GM12864 (cell line): ENCODE measurements at regions not wholly inside any gene's neighbourhood (a gene's known extent, or its start where the extent isn't known, plus 50 kb on each side); places are given as distances from the start of the nearest gene placed in this dataset.

Experiments used
- DNase-seq: peaks from one replicate; pipeline ENCODE4 v3.0.0-alpha.2; 2011; ENCODE audit warnings: low read depth
- H3K4me3 ChIP-seq: 2 replicates; pipeline ENCODE4 v1.5.1; 2011; ENCODE audit warnings: mild to moderate bottlenecking, low read depth, low read length, control low read depth
- TF ChIP-seq, protein P1 (sequence below): IDR thresholded peaks from 2 replicates; pipeline ENCODE4 v1.5.1; 2011; ENCODE audit warnings: low read depth, mild to moderate bottlenecking, moderate library complexity, low read length, control low read depth, inconsistent platforms; ENCODE audit errors: missing control alignments

DNA sequence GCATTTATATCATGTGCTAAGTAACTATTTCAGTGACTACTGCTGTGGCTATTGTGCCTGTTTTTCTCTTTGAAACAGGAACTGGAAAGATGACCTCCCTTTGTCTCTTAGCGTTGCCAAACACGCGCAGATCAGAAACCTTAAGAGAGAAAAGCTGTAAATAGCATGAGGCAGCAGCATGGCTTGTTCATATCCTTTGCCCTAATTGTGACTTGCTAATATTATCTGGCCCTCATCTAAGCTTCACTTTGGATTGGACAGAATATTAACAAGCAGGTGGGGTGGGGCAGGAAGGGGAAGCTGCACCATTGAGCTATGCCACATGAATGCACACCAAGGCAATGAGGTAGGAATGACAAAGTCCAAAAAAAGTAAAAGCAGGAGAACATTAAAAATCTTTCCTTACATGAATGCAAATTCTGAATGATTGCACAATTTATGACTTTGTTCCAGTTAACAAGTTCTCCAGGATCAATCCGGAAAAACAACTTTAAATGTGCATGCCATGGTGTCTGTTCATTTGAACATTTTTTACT is 128.4 kb downstream of the IRS1 start:
- DNase-seq = no peak
- TF ChIP-seq, protein P1, sequence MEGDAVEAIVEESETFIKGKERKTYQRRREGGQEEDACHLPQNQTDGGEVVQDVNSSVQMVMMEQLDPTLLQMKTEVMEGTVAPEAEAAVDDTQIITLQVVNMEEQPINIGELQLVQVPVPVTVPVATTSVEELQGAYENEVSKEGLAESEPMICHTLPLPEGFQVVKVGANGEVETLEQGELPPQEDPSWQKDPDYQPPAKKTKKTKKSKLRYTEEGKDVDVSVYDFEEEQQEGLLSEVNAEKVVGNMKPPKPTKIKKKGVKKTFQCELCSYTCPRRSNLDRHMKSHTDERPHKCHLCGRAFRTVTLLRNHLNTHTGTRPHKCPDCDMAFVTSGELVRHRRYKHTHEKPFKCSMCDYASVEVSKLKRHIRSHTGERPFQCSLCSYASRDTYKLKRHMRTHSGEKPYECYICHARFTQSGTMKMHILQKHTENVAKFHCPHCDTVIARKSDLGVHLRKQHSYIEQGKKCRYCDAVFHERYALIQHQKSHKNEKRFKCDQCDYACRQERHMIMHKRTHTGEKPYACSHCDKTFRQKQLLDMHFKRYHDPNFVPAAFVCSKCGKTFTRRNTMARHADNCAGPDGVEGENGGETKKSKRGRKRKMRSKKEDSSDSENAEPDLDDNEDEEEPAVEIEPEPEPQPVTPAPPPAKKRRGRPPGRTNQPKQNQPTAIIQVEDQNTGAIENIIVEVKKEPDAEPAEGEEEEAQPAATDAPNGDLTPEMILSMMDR = no peak

DNA sequence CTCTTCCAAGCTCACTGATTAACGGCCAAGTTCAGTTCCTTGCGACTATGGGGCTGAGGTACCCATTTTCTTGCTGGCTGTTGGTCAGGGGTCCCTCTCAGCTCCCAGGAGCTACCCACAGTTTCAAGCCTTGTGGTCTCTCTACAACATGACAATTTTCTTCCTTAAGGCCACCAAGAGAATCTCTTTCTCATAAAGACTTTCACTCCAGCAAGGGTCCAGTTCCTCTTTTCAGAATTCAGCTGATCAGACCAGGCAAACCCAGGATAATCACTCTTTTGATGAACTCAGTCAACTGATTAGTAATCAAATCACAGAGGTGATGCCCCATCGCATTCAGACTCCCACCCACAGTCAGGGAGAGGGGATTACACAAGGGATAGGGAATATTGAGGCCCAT is 129.7 kb downstream of the IRS1 start:
- no peak for DNase-seq
- no peak overlapping the region for H3K4me3 ChIP-seq
- TF ChIP-seq, protein P1 = no peak

More for the DNA sequence above, 128.4 kb downstream of the IRS1 start:
- no peak overlapping the region for H3K4me3 ChIP-seq

DNA sequence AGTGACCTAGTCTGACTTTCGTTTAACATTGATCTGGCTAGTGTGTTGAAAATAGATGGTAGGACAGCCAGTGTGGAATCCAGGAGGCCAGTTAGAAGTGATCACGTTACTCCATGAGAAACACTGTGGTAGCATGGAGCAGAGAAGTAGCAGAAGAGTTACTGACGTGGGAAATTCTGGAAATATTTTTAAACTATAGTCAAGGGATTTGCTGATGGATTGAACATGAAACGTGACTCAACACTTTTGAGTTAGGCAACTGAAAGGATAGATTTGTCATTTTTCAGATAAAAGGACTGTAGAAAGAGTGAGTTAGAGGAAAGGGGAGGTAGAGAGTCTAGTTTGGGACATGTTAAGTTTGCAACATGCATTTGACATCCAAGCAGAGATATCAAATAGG is 130.4 kb downstream of the IRS1 start:
- no peak for DNase-seq
- no peak overlapping the region for H3K4me3 ChIP-seq
- TF ChIP-seq, protein P1 = no peak

DNA sequence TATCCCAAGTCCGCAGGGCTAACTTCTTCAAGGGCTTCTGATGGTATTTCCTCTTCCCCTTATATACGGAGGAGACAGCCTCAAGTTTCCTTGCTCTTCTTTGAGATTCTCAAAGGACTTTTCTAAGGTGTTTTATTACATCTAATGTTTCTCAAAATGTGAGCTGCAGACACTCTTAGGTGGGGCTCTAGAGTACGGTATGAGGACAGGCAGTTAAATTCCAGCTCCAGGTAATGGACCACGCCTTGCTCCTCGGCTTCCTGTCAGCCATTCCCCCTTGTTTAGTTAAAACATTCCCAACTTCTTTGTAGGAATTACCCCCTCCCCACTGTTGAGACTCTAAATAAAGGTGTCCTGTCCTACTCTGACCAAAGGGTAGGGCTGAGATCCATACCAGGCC is 131.9 kb downstream of the IRS1 start:
- no peak overlapping the region for H3K4me3 ChIP-seq
- DNase-seq = no peak
- TF ChIP-seq, protein P1 = no peak

DNA sequence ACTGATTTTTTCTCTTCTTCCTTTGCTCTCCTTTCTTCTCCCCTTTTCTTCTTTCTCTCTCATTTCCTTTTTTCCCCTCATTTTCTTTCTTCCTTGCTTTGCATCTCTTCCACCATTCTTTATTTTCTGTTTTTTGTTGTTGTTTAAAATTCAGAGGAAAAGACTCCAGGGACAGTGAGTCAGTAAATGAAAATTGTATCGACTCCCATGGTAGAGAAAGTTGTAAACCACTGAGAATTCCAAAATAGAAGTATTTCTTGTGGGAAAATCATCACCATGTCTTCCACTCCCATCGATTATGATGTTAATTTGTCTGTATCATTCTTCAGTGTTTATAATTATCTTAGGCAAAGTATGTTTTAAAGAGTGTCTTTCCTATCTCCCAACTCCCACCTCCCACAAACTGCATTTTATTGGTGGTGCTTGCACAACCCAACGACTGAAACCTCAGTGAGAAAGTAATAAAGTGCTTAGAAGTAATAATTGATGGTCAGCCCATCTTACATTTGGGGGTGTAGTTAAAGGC is 134.3 kb downstream of the IRS1 start:
- DNase-seq = no peak
- TF ChIP-seq, protein P1 = no peak
- no peak overlapping the region for H3K4me3 ChIP-seq

DNA sequence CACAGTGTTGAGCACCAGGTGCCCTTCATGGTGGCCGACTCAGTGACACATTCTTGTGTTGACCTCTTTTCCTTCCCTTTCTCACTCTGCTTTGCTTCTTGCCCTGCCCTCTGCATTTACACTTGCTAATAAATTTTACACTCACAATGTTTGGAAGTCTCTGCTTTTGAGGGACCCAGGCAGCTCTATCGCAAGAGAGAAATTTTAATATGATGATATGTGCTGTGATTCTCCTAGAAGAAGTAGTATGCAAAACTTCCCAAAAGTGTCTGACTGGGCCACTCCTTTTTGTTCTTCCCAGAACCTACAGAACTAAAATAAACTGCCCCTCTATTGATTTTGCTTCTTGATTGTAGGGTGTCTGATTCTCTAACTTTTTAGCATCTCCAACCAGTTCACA is 135.0 kb downstream of the IRS1 start:
- TF ChIP-seq, protein P1 = no peak

DNA sequence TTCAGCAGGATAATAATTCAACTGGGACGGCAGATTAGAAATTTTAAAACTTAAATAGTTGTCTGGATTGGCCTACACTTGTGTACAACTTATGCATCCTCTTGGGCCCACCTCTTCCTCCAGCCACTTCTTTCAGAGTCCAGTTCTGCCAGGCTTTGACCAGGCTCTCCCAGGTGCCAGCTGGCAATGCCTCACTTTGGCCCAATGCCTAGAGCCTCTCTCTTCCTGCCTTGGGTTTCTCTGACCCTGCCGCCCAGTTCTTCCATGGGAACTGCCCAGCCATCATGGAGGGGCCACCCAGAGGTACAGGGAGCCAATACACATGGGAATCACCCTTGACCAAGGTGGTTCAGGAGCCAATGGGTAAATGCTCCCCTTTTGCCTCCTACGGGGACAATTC is 135.5 kb downstream of the IRS1 start:
- TF ChIP-seq, protein P1 = no peak
- DNase-seq = no peak
- no peak overlapping the region for H3K4me3 ChIP-seq

More for the DNA sequence above, 135.0 kb downstream of the IRS1 start:
- no peak for DNase-seq
- H3K4me3 ChIP-seq = no peak overlapping the region
